ENCODE measurements at regions not wholly inside any gene's neighbourhood (a gene's known extent, or its start where the extent isn't known, plus 50 kb on each side); places are given as distances from the start of the nearest gene placed in this dataset.

DNA sequence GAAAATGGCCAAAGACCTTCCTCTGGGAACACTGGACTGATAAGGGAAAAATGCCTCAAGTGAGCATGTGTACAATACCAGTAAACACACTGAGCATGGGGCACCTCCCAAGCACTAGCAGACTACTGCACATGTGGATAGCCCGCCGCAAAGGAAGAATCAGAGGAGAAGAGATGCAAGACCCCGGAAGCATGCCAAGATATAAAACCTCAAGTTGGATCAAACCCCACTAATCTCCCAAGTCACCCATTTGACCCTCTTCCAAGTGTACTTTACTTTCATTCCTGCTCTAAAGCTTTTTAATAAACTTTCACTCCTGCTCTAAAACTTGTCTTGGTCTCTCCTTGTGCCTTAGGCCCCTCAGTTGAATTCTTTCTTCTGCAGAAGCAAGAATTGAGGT lies 121.1 kb upstream of the PLAAT1 start:
- TF ChIP-seq, protein P1, sequence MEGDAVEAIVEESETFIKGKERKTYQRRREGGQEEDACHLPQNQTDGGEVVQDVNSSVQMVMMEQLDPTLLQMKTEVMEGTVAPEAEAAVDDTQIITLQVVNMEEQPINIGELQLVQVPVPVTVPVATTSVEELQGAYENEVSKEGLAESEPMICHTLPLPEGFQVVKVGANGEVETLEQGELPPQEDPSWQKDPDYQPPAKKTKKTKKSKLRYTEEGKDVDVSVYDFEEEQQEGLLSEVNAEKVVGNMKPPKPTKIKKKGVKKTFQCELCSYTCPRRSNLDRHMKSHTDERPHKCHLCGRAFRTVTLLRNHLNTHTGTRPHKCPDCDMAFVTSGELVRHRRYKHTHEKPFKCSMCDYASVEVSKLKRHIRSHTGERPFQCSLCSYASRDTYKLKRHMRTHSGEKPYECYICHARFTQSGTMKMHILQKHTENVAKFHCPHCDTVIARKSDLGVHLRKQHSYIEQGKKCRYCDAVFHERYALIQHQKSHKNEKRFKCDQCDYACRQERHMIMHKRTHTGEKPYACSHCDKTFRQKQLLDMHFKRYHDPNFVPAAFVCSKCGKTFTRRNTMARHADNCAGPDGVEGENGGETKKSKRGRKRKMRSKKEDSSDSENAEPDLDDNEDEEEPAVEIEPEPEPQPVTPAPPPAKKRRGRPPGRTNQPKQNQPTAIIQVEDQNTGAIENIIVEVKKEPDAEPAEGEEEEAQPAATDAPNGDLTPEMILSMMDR (IDR thresholded peaks at IDR 0.05; ENCODE audit: extremely low read depth in 1 of 2, insufficient read depth in 1 of 2, low read depth in 1 of 2, low read length in 2 of 2): no peak
- no peak for TF ChIP-seq POLR2AphosphoS5 (IDR thresholded peaks at IDR 0.05; ENCODE audit: insufficient read depth, low read depth, low read length)
- no peak for TF ChIP-seq POLR2A (IDR thresholded peaks at IDR 0.05; ENCODE audit: low read depth, low read length)
- TF ChIP-seq MYC (IDR thresholded peaks at IDR 0.05; ENCODE audit: low read depth, low read length): no peak
- TF ChIP-seq EZH2 (IDR thresholded peaks at IDR 0.05; ENCODE audit: borderline replicate concordance, low read depth, low read length, severe bottlenecking): no peak
